Ovary (tissue), 3 donors: ENCODE measurements at regions not wholly inside any gene's neighbourhood (a gene's known extent, or its start where the extent isn't known, plus 50 kb on each side); places are given as distances from the start of the nearest gene placed in this dataset.

Experiments
- EP300 ChIP-seq: sonication (generic); formaldehyde crosslinking; IDR thresholded peaks from one replicate; pipeline ENCODE4 v1.6.1; 2017; ENCODE audit warnings: antibody characterized with exemption
- POLR2A ChIP-seq: fragments of 450-650 bp; IDR thresholded peaks from one replicate; pipeline ENCODE4 v1.6.1; 2017; ENCODE audit warnings: antibody characterized with exemption, mild to moderate bottlenecking, moderate library complexity
- TF ChIP-seq, protein P1 (sequence below), 3 donors: fragments of 450-650 bp in 2 of 3; fragments of 200-600 bp in 1 of 3; IDR thresholded peaks; one replicate each; pipeline versions ENCODE4 v1.5.1 to v1.8.0; 2016 to 2022; ENCODE audit warnings: antibody characterized with exemption in 3 of 3, mild to moderate bottlenecking in 1 of 3
- donor health status: DM: no; HTN: no; CAD: no.

DNA sequence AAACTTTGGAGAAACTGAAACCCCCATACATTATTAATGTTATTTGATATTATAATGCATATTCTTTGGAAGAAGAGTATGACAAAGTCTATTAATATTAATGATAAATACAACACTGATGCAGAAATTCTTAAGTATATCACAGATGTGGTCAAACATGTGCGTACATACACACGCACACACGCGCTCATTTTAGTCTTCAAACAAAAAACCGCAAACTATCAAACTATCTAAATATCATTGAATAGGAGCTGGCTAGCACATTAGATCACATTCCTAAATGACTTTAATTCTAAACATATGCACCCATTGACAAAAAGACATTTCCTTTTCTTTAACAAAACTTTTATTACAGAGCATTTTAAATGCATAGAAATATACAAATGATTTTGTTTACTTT is 872.7 kb downstream of the SLC16A7 start:
- TF ChIP-seq, protein P1, sequence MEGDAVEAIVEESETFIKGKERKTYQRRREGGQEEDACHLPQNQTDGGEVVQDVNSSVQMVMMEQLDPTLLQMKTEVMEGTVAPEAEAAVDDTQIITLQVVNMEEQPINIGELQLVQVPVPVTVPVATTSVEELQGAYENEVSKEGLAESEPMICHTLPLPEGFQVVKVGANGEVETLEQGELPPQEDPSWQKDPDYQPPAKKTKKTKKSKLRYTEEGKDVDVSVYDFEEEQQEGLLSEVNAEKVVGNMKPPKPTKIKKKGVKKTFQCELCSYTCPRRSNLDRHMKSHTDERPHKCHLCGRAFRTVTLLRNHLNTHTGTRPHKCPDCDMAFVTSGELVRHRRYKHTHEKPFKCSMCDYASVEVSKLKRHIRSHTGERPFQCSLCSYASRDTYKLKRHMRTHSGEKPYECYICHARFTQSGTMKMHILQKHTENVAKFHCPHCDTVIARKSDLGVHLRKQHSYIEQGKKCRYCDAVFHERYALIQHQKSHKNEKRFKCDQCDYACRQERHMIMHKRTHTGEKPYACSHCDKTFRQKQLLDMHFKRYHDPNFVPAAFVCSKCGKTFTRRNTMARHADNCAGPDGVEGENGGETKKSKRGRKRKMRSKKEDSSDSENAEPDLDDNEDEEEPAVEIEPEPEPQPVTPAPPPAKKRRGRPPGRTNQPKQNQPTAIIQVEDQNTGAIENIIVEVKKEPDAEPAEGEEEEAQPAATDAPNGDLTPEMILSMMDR (IDR thresholded peaks at IDR 0.05) = no peak
- TF ChIP-seq EP300 (no peak), POLR2A (no peak)
